ENCODE measurements at regions not wholly inside any gene's neighbourhood (a gene's known extent, or its start where the extent isn't known, plus 50 kb on each side); places are given as distances from the start of the nearest gene placed in this dataset.

DNA sequence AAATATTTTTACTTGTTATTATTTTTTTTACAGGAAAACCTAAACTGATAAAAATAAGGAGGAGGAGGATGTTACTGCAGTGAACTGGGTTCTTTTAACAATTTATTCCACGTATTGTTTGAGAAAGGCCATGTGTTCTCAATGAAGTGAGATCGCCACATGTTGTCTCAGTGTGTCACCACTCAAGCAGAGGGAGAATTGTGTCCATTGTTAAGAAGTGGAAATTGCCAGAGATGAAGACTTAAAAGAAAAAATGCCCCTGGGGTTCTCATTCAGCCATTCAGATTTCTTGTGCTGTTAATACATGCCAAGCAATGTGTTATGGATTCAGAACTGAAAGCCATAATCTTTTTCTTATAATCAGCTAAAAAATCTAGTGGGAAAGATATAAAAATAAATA lies 297.1 kb downstream of the NSUN3 start:
- TF ChIP-seq, protein P1, sequence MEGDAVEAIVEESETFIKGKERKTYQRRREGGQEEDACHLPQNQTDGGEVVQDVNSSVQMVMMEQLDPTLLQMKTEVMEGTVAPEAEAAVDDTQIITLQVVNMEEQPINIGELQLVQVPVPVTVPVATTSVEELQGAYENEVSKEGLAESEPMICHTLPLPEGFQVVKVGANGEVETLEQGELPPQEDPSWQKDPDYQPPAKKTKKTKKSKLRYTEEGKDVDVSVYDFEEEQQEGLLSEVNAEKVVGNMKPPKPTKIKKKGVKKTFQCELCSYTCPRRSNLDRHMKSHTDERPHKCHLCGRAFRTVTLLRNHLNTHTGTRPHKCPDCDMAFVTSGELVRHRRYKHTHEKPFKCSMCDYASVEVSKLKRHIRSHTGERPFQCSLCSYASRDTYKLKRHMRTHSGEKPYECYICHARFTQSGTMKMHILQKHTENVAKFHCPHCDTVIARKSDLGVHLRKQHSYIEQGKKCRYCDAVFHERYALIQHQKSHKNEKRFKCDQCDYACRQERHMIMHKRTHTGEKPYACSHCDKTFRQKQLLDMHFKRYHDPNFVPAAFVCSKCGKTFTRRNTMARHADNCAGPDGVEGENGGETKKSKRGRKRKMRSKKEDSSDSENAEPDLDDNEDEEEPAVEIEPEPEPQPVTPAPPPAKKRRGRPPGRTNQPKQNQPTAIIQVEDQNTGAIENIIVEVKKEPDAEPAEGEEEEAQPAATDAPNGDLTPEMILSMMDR (conservative IDR thresholded peaks at IDR 0.05 in 1 of 2, IDR thresholded peaks at IDR 0.05 in 1 of 2; ENCODE audit: extremely low read depth in 1 of 2, insufficient read depth in 1 of 2, low read depth in 1 of 2, low read length in 2 of 2): no peak
- TF ChIP-seq EZH2 (IDR thresholded peaks at IDR 0.05; ENCODE audit: borderline replicate concordance, low read length): no peak

Measured in mammary epithelial cell (primary cell).